HL-60/S4 (cell line): ENCODE measurements at regions not wholly inside any gene's neighbourhood (a gene's known extent, or its start where the extent isn't known, plus 50 kb on each side); places are given as distances from the start of the nearest gene placed in this dataset.
"Not testable (repeated sequence)": the region's sequence is repeated elsewhere in the genome, so short reads cannot be mapped to it uniquely, and the experiment has no call there.

Experiments used
- in situ Hi-C: fragments of 300-500 bp; cut with MboI; formaldehyde crosslinking; loops from 2 replicates; pipeline ENCODE4 v1.14.3; 2022; ENCODE audit warnings: low sequenced_read_pairs

- in situ Hi-C loops = no loop called here
These were observed 228.0 kb upstream of the KIF2A start for GRCh38 chr5:62077823-62078550.

GRCh38 chr5:62082370-62082801 is 223.6 kb upstream of the KIF2A start:
- in situ Hi-C loops = no loop called here

GRCh38 chr5:62083247-62083646 is 222.8 kb upstream of the KIF2A start:
- in situ Hi-C loops = no loop called here

- in situ Hi-C loops = no loop called here
These were observed 222.3 kb upstream of the KIF2A start for GRCh38 chr5:62083661-62084060.

GRCh38 chr5:62084391-62084790 is 221.6 kb upstream of the KIF2A start:
- in situ Hi-C loops = no loop called here

- in situ Hi-C loops = no loop called here
These were observed 215.1 kb upstream of the KIF2A start for GRCh38 chr5:62090953-62091352.

GRCh38 chr5:62093411-62093810 is 212.6 kb upstream of the KIF2A start:
- in situ Hi-C loops = no loop called here

GRCh38 chr5:62093976-62094375 is 212.0 kb upstream of the KIF2A start:
- in situ Hi-C loops = no loop called here

- in situ Hi-C loops = no loop called here
These were observed 208.6 kb upstream of the KIF2A start for GRCh38 chr5:62097361-62097760.

GRCh38 chr5:62100201-62100600 is 205.8 kb upstream of the KIF2A start:
- in situ Hi-C loops = no loop called here

GRCh38 chr5:62103863-62104262 is 202.1 kb upstream of the KIF2A start:
- in situ Hi-C loops = not testable (repeated sequence)

GRCh38 chr5:62111428-62111827 is 194.6 kb upstream of the KIF2A start:
- in situ Hi-C loops = no loop called here

- in situ Hi-C loops = no loop called here
These were observed 193.2 kb upstream of the KIF2A start for GRCh38 chr5:62112689-62113228.

GRCh38 chr5:62115014-62115413 is 191.0 kb upstream of the KIF2A start:
- in situ Hi-C loops = no loop called here

GRCh38 chr5:62124266-62124665 is 181.7 kb upstream of the KIF2A start:
- in situ Hi-C loops = no loop called here

GRCh38 chr5:62126090-62126489 is 179.9 kb upstream of the KIF2A start:
- in situ Hi-C loops = no loop called here

GRCh38 chr5:62127098-62127736 is 178.8 kb upstream of the KIF2A start:
- in situ Hi-C loops = no loop called here

- in situ Hi-C loops = no loop called here
These were observed 175.9 kb upstream of the KIF2A start for GRCh38 chr5:62130107-62130506.

GRCh38 chr5:62132276-62132675 is 173.7 kb upstream of the KIF2A start:
- in situ Hi-C loops = no loop called here

GRCh38 chr5:62133426-62133825 is 172.6 kb upstream of the KIF2A start:
- in situ Hi-C loops = no loop called here

GRCh38 chr5:62134811-62135210 is 171.2 kb upstream of the KIF2A start:
- in situ Hi-C loops = no loop called here

- in situ Hi-C loops = no loop called here
These were observed 168.4 kb upstream of the KIF2A start for GRCh38 chr5:62137628-62138027.
